OCI-LY1 (cell line): ENCODE measurements at regions not wholly inside any gene's neighbourhood (a gene's known extent, or its start where the extent isn't known, plus 50 kb on each side); places are given as distances from the start of the nearest gene placed in this dataset.

Experiments used
- H2AFZ ChIP-seq: fragments of 200-600 bp; sonication (generic), shearing (Covaris generic); 2 replicates; pipeline ENCODE4 v1.6.0; 2014; ENCODE audit warnings: antibody characterized with exemption, mild to moderate bottlenecking, low read length
- H3F3A ChIP-seq: fragments of 200-600 bp; sonication (generic), shearing (Covaris generic); 2 replicates; pipeline ENCODE4 v1.6.0; 2014; ENCODE audit warnings: mild to moderate bottlenecking, antibody characterized with exemption, low read length, moderate library complexity; ENCODE audit not compliant: insufficient read depth
- H3K27ac ChIP-seq: fragments of 200-600 bp; sonication (generic); 2 replicates; pipeline ENCODE4 v1.5.1; 2014; ENCODE audit warnings: low read length, mixed run types, mild to moderate bottlenecking, low read depth; ENCODE audit not compliant: poor library complexity, severe bottlenecking
- H3K27me3 ChIP-seq: fragments of 200-600 bp; sonication (generic); 2 replicates; pipeline ENCODE4 v1.6.0; 2014; ENCODE audit warnings: antibody characterized with exemption, mild to moderate bottlenecking, low read length, moderate library complexity; ENCODE audit not compliant: insufficient read depth
- H3K36me3 ChIP-seq: fragments of 200-600 bp; sonication (generic); 2 replicates; pipeline ENCODE4 v1.6.1; 2014; ENCODE audit warnings: mild to moderate bottlenecking, antibody characterized with exemption, low read length, moderate library complexity, mixed read lengths; ENCODE audit not compliant: insufficient read depth
- H3K4me1 ChIP-seq: fragments of 200-600 bp; sonication (generic); 2 replicates; pipeline ENCODE4 v1.5.1; 2014; ENCODE audit warnings: mild to moderate bottlenecking, low read length, moderate library complexity; ENCODE audit not compliant: insufficient read depth, severe bottlenecking
- H3K4me2 ChIP-seq: fragments of 200-600 bp; sonication (generic), shearing (Covaris generic); 2 replicates; pipeline ENCODE4 v1.6.1; 2014; ENCODE audit warnings: low read length
- H3K4me3 ChIP-seq: fragments of 200-600 bp; sonication (generic); 2 replicates; pipeline ENCODE4 v1.5.1; 2014; ENCODE audit warnings: low read length, low read depth, mild to moderate bottlenecking, mixed read lengths; ENCODE audit not compliant: poor library complexity, severe bottlenecking
- H3K79me2 ChIP-seq: fragments of 200-600 bp; shearing (Covaris generic); 2 replicates; pipeline ENCODE4 v1.6.1; 2016; ENCODE audit warnings: mixed run types, low read length, mixed read lengths; ENCODE audit not compliant: insufficient read depth
- H3K9ac ChIP-seq: fragments of 200-600 bp; sonication (generic), shearing (Covaris generic); 2 replicates; pipeline ENCODE4 v1.6.1; 2014; ENCODE audit warnings: mild to moderate bottlenecking, low read length, mixed read lengths
- H3K9me2 ChIP-seq: fragments of 200-600 bp; sonication (generic), shearing (Covaris generic); 2 replicates; pipeline ENCODE4 v1.6.1; 2014; ENCODE audit warnings: low read depth, mild to moderate bottlenecking, low read length, mixed read lengths
- H3K9me3 ChIP-seq: fragments of 200-600 bp; shearing (Covaris generic); 2 replicates; pipeline ENCODE4 v1.6.1; 2014; ENCODE audit warnings: low read length, mixed read lengths
- H4K20me1 ChIP-seq: fragments of 200-600 bp; sonication (generic), shearing (Covaris generic); 2 replicates; pipeline ENCODE4 v1.6.0; 2016; ENCODE audit warnings: mild to moderate bottlenecking, low read length; ENCODE audit not compliant: insufficient read depth
- EZH2 ChIP-seq: fragments of 200-600 bp; sonication (generic), shearing (Covaris generic); IDR thresholded peaks from 2 replicates; pipeline ENCODE4 v1.8.0; 2017; ENCODE audit warnings: borderline replicate concordance, mixed run types, mild to moderate bottlenecking, antibody characterized with exemption, low read length, moderate library complexity, mixed read lengths
- TF ChIP-seq, protein P1 (sequence below): fragments of 200-600 bp; sonication (generic), shearing (Covaris generic); IDR thresholded peaks from 2 replicates; pipeline ENCODE4 v1.5.1; 2017; ENCODE audit warnings: mild to moderate bottlenecking, antibody characterized with exemption, low read length, moderate library complexity, mixed read lengths

GRCh38 chr5:174649391-174649790, 75.0 kb upstream of the MSX2 start:
- no peak overlapping the region for H2AFZ ChIP-seq
- H3K79me2 ChIP-seq, result no peaks in the 10 kb centered on the region
- H3K4me1 ChIP-seq, result no peaks in the 10 kb centered on the region
- H3K9me3 ChIP-seq, result no peaks in the 10 kb centered on the region
- H3K27ac ChIP-seq, result no peak overlapping the region
- no peaks in the 10 kb centered on the region for H3F3A ChIP-seq
- H3K36me3 ChIP-seq, result no peaks in the 10 kb centered on the region
- no peak overlapping the region for H3K4me3 ChIP-seq
- H3K9me2 ChIP-seq, result no peaks in the 10 kb centered on the region
- H3K27me3 ChIP-seq, result peaks cover 5% of the 10 kb centered on the region; the same call in 1 of the 2 replicates
- H4K20me1 ChIP-seq, result no peaks in the 10 kb centered on the region
- no peak overlapping the region for H3K4me2 ChIP-seq
- no peak overlapping the region for H3K9ac ChIP-seq
- TF ChIP-seq, protein P1, sequence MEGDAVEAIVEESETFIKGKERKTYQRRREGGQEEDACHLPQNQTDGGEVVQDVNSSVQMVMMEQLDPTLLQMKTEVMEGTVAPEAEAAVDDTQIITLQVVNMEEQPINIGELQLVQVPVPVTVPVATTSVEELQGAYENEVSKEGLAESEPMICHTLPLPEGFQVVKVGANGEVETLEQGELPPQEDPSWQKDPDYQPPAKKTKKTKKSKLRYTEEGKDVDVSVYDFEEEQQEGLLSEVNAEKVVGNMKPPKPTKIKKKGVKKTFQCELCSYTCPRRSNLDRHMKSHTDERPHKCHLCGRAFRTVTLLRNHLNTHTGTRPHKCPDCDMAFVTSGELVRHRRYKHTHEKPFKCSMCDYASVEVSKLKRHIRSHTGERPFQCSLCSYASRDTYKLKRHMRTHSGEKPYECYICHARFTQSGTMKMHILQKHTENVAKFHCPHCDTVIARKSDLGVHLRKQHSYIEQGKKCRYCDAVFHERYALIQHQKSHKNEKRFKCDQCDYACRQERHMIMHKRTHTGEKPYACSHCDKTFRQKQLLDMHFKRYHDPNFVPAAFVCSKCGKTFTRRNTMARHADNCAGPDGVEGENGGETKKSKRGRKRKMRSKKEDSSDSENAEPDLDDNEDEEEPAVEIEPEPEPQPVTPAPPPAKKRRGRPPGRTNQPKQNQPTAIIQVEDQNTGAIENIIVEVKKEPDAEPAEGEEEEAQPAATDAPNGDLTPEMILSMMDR, result no peak
- no peak for TF ChIP-seq EZH2

- no peak overlapping the region for H3K4me3 ChIP-seq
Observed at GRCh38 chr5:174654442-174654841, 69.9 kb upstream of the MSX2 start.

DNA sequence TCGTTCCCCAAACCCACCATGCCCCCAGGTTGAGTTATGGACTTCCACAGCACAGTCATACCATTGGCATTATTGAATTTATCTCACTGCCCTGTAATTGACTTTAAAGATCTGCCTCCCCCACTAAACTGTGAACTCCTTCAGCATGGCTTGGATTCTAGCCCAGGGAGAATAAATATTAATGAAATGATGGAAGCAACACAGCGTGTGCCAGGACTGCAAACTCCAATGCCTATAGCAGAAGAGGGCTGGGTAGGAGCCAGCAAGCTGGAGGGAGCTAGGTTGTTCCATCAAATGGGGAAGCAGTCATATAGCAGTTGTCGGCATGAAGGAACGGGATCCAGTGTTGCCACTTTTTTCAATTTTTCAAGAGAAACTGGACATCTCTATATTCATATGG, 69.0 kb upstream of the MSX2 start:
- no peaks in the 10 kb centered on the region for H3K79me2 ChIP-seq
- peaks cover 5% of the 10 kb centered on the region; the same call in 1 of the 2 replicates for H3K27me3 ChIP-seq
- H3K27ac ChIP-seq, result no peak overlapping the region
- H3K9me3 ChIP-seq, result no peaks in the 10 kb centered on the region
- no peaks in the 10 kb centered on the region for H3K9me2 ChIP-seq
- H3K9ac ChIP-seq, result no peak overlapping the region
- H3K4me2 ChIP-seq, result no peak overlapping the region
- H3K4me3 ChIP-seq, result no peak overlapping the region
- no peaks in the 10 kb centered on the region for H3K36me3 ChIP-seq
- H2AFZ ChIP-seq, result no peak overlapping the region
- no peaks in the 10 kb centered on the region for H4K20me1 ChIP-seq
- no peaks in the 10 kb centered on the region for H3F3A ChIP-seq
- no peaks in the 10 kb centered on the region for H3K4me1 ChIP-seq
- TF ChIP-seq EZH2, result no peak
- TF ChIP-seq, protein P1, result no peak

More at GRCh38 chr5:174654442-174654841, 69.9 kb upstream of the MSX2 start:
- no peaks in the 10 kb centered on the region for H3K9me3 ChIP-seq
- H3K27ac ChIP-seq, result no peak overlapping the region
- peaks cover 5% of the 10 kb centered on the region; the same call in 1 of the 2 replicates for H3K27me3 ChIP-seq
- no peaks in the 10 kb centered on the region for H4K20me1 ChIP-seq
- H3F3A ChIP-seq, result no peaks in the 10 kb centered on the region
- no peak overlapping the region for H3K4me2 ChIP-seq
- no peaks in the 10 kb centered on the region for H3K36me3 ChIP-seq
- no peaks in the 10 kb centered on the region for H3K4me1 ChIP-seq
- H3K79me2 ChIP-seq, result no peaks in the 10 kb centered on the region
- TF ChIP-seq, protein P1, result no peak
- no peak for TF ChIP-seq EZH2
- H3K9ac ChIP-seq, result no peak overlapping the region
- no peaks in the 10 kb centered on the region for H3K9me2 ChIP-seq
- no peak overlapping the region for H2AFZ ChIP-seq
